ENCODE measurements at regions not wholly inside any gene's neighbourhood (a gene's known extent, or its start where the extent isn't known, plus 50 kb on each side); places are given as distances from the start of the nearest gene placed in this dataset.

DNA sequence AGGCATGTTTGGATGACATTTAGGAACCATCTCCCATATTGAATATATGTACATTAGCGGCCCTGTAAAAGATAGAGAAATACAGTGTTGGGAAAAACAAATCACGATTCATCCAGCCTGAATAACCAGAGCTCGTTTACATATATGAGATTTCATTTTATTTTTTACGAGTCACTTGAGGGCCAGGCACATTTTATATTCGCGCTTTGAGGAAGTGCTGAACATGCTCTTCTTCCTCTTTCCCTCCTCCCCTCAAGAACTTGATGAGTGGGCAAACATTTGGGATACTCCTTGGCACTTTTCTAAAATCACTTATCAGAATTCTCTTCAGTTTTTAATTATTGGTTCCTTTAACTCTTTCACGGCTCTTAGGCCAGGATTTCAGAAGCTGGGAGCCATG lies 268.0 kb upstream of the TANK start:
- no peak for DNase-seq (ENCODE audit: low spot score in 2 of 2)
- intact Hi-C loops (cut with DNase I; ENCODE audit: low total_unique reads): no loop called here
- TF ChIP-seq, protein P1, sequence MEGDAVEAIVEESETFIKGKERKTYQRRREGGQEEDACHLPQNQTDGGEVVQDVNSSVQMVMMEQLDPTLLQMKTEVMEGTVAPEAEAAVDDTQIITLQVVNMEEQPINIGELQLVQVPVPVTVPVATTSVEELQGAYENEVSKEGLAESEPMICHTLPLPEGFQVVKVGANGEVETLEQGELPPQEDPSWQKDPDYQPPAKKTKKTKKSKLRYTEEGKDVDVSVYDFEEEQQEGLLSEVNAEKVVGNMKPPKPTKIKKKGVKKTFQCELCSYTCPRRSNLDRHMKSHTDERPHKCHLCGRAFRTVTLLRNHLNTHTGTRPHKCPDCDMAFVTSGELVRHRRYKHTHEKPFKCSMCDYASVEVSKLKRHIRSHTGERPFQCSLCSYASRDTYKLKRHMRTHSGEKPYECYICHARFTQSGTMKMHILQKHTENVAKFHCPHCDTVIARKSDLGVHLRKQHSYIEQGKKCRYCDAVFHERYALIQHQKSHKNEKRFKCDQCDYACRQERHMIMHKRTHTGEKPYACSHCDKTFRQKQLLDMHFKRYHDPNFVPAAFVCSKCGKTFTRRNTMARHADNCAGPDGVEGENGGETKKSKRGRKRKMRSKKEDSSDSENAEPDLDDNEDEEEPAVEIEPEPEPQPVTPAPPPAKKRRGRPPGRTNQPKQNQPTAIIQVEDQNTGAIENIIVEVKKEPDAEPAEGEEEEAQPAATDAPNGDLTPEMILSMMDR (IDR thresholded peaks at IDR 0.05): no peak
- no peak for TF ChIP-seq POLR2A (IDR thresholded peaks at IDR 0.05)
- TF ChIP-seq POLR2AphosphoS5 (IDR thresholded peaks at IDR 0.05): no peak
- Histone ChIP-seq H3K4me1 (no peaks in the 10 kb centered on the region), H3K4me3 (no peak overlapping the region), H3K9me3 (no peaks in the 10 kb centered on the region), H3K36me3 (no peaks in the 10 kb centered on the region), H3K27ac (no peak overlapping the region), H3K27me3 (no peaks in the 10 kb centered on the region)

DNA sequence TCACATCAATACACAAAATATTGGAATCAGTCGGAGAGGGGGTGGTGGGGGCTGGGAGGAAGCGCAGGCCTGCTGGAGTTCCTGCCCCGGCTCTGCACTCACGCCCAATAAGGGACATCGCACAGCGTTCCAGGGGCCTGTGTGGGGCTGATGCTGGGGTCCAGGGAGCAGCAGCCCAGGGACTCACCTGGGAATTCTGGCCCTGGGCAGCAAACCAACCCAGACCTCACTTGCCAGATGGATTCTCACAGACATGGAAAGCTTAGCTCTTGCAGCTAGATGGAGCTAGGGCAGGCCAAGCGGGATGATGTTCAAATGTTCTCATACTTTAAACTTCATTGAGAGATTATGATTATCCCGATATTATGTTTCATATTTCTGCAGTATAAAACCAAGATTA lies 266.6 kb upstream of the TANK start:
- Histone ChIP-seq H3K36me3 (no peaks in the 10 kb centered on the region), H3K27me3 (no peaks in the 10 kb centered on the region), H3K4me1 (no peaks in the 10 kb centered on the region), H3K9me3 (no peaks in the 10 kb centered on the region), H3K27ac (no peak overlapping the region), H3K4me3 (no peak overlapping the region)
- intact Hi-C loops (cut with DNase I; ENCODE audit: low total_unique reads): no loop called here
- TF ChIP-seq, protein P1 (IDR thresholded peaks at IDR 0.05): no peak
- TF ChIP-seq POLR2AphosphoS5 (IDR thresholded peaks at IDR 0.05) (no peak), POLR2A (IDR thresholded peaks at IDR 0.05) (no peak)
- no peak for DNase-seq (ENCODE audit: low spot score in 2 of 2)

- H3K27me3 ChIP-seq: no peaks in the 10 kb centered on the region
- TF ChIP-seq POLR2A (IDR thresholded peaks at IDR 0.05): no peak
- TF ChIP-seq POLR2AphosphoS5 (IDR thresholded peaks at IDR 0.05): no peak
- TF ChIP-seq, protein P1 (IDR thresholded peaks at IDR 0.05): no peak
- intact Hi-C loops (cut with DNase I; ENCODE audit: low total_unique reads): no loop called here
Observed at GRCh38 chr2:160898581-160899307, 261.5 kb upstream of the TANK start.

GRCh38 chr2:160901613-160902012 lies 258.6 kb upstream of the TANK start:
- no peak for TF ChIP-seq POLR2A (IDR thresholded peaks at IDR 0.05)
- TF ChIP-seq POLR2AphosphoS5 (IDR thresholded peaks at IDR 0.05): no peak
- TF ChIP-seq, protein P1 (IDR thresholded peaks at IDR 0.05): no peak
- Histone ChIP-seq H3K36me3 (no peaks in the 10 kb centered on the region), H3K27ac (no peak overlapping the region), H3K27me3 (no peaks in the 10 kb centered on the region), H3K4me3 (no peak overlapping the region), H3K4me1 (no peaks in the 10 kb centered on the region), H3K9me3 (no peaks in the 10 kb centered on the region)
- DNase-seq (ENCODE audit: low spot score in 2 of 2): no peak
- intact Hi-C loops (cut with DNase I; ENCODE audit: low total_unique reads): no loop called here

More at GRCh38 chr2:160898581-160899307, 261.5 kb upstream of the TANK start:
- no peak overlapping the region for H3K4me3 ChIP-seq
- no peaks in the 10 kb centered on the region for H3K36me3 ChIP-seq
- no peaks in the 10 kb centered on the region for H3K9me3 ChIP-seq
- no peak overlapping the region for H3K27ac ChIP-seq
- no peaks in the 10 kb centered on the region for H3K4me1 ChIP-seq
- DNase-seq (ENCODE audit: low spot score in 2 of 2): no peak

GRCh38 chr2:160905862-160906261 lies 254.4 kb upstream of the TANK start:
- no peaks in the 10 kb centered on the region for H3K9me3 ChIP-seq
- intact Hi-C loops (cut with DNase I; ENCODE audit: low total_unique reads): no loop called here
- no peak for TF ChIP-seq POLR2AphosphoS5 (IDR thresholded peaks at IDR 0.05)
- TF ChIP-seq, protein P1 (IDR thresholded peaks at IDR 0.05): no peak
- no peak for TF ChIP-seq POLR2A (IDR thresholded peaks at IDR 0.05)
- no peaks in the 10 kb centered on the region for H3K27me3 ChIP-seq
- DNase-seq (ENCODE audit: low spot score in 2 of 2): no peak
- no peaks in the 10 kb centered on the region for H3K4me1 ChIP-seq
- H3K4me3 ChIP-seq: no peak overlapping the region
- H3K27ac ChIP-seq: no peak overlapping the region
- no peaks in the 10 kb centered on the region for H3K36me3 ChIP-seq

Measured in breast epithelium (tissue), 4 donors.